MCF 10A (cell line): ENCODE measurements at regions not wholly inside any gene's neighbourhood (a gene's known extent, or its start where the extent isn't known, plus 50 kb on each side); places are given as distances from the start of the nearest gene placed in this dataset.

Source experiments
- BruUV-seq: library from RNA; stranded (reverse); fragments of 400-500 nt; replicated peaks from 2 replicates; lab custom pipeline; 2021; lab: Mats Ljungman, UMichigan
- CTCF ChIA-PET: fragments of 300-600 bp; sonication (Branson Sonifier 250); formaldehyde crosslinking; extraction: SDS; loops from one replicate; lab custom pipeline; 2021; ENCODE audit warnings: antibody characterized with exemption, inconsistent platforms; lab: Yijun Ruan, JAX
- POLR2A ChIA-PET: fragments of 300-600, 350-650 bp; sonication (Branson Sonifier 250); formaldehyde crosslinking; extraction: SDS; loops from one replicate; lab custom pipeline; 2020; ENCODE audit warnings: antibody characterized with exemption, inconsistent platforms; lab: Yijun Ruan, JAX
- DNase-seq: peaks from one replicate; pipeline ENCODE4 v3.0.0-alpha.2; 2018; ENCODE audit not compliant: unreplicated experiment
- H3K27ac Mint-ChIP-seq: one replicate; pipeline ENCODE4 v1.8.0; 2022; ENCODE audit warnings: mild to moderate bottlenecking, low read depth, mixed read lengths; ENCODE audit not compliant: unreplicated experiment
- H3K27me3 Mint-ChIP-seq: one replicate; pipeline ENCODE4 v1.8.0; 2022; ENCODE audit warnings: mixed read lengths; ENCODE audit not compliant: insufficient read depth, unreplicated experiment
- H3K36me3 Mint-ChIP-seq: one replicate; pipeline ENCODE4 v1.8.0; 2022; ENCODE audit warnings: mild to moderate bottlenecking, moderate library complexity, mixed read lengths; ENCODE audit not compliant: insufficient read depth, unreplicated experiment
- H3K4me1 Mint-ChIP-seq: one replicate; pipeline ENCODE4 v1.8.0; 2022; ENCODE audit warnings: mixed read lengths; ENCODE audit not compliant: insufficient read depth, unreplicated experiment
- H3K4me3 Mint-ChIP-seq: one replicate; pipeline ENCODE4 v1.8.0; 2022; ENCODE audit warnings: mild to moderate bottlenecking, moderate library complexity, mixed read lengths; ENCODE audit not compliant: unreplicated experiment
- H3K9me3 Mint-ChIP-seq: one replicate; pipeline ENCODE4 v1.8.0; 2022; ENCODE audit warnings: mixed read lengths; ENCODE audit not compliant: unreplicated experiment
- intact Hi-C: fragments of 100-400 bp; cut with micrococcal nuclease; formaldehyde crosslinking; loops from 2 replicates; pipeline ENCODE4 v1.14.1; 2022
- TF ChIP-seq, protein P1 (sequence below): fragments of 200-600 bp; IDR thresholded peaks from one replicate; pipeline ENCODE4 v1.8.0; 2022; ENCODE audit warnings: antibody characterized with exemption, mild to moderate bottlenecking; ENCODE audit not compliant: unreplicated experiment

DNA sequence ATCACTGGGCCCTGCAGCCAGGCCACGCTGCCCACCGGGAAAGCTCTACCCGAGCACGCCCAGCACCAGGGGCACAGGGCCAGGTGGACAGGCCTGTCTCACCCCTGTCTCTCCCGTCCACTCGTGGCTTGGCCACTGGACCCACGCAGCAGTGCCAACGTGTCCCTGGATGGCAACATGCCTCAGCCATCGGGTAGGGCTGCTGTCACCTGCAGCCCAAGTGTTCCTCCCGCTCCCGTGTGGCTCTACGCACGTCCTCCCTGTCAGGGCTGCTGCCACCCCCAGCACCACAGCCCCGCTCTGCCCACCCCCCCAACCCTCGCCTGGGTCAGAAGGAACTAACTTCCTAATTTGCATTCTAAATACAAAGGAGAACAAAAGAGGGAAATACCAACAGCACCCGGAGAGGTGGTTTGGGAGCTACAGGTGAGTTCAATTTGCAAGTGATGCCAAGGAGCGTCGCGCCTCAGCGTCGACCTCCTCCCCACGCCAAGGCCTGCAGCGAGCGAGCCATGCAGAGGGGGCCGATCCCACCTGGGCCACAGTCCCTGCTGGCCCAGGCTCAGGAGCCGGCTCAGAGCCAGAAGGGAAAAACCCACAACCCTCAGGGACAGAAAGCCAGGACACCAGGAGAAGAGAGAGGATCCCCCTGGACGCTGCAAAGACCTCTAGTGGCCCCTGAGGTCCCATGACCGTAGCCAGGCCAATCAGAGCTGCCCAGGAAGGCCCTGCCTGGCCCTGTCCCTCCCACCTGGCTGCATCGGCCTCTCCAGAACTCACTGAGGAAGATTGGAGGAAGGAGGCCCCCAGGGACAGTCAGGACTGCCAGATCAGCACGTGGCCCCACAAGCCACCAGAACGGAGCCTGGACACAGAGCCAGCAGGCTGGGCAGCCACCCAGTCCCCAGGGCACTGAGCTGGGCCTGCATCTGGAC is 128.4 kb upstream of the SPACA7 start:
- no peak for DNase-seq
- CTCF ChIA-PET = interaction anchor here (0.7 kb wide), 1 partner anchor 187 kb away, joined by 3 read pairs; no protein-coding TSS in a partner anchor
- no TSS peak for BruUV-seq
- H3K27me3 Mint-ChIP-seq = no peaks in the 10 kb centered on the region
- POLR2A ChIA-PET = no interaction called here
- H3K36me3 Mint-ChIP-seq = no peaks in the 10 kb centered on the region
- H3K4me1 Mint-ChIP-seq = no peaks in the 10 kb centered on the region
- intact Hi-C loops = no loop called here
- peaks cover 7% of the 10 kb centered on the region for H3K9me3 Mint-ChIP-seq
- no peak overlapping the region for H3K27ac Mint-ChIP-seq
- TF ChIP-seq, protein P1, sequence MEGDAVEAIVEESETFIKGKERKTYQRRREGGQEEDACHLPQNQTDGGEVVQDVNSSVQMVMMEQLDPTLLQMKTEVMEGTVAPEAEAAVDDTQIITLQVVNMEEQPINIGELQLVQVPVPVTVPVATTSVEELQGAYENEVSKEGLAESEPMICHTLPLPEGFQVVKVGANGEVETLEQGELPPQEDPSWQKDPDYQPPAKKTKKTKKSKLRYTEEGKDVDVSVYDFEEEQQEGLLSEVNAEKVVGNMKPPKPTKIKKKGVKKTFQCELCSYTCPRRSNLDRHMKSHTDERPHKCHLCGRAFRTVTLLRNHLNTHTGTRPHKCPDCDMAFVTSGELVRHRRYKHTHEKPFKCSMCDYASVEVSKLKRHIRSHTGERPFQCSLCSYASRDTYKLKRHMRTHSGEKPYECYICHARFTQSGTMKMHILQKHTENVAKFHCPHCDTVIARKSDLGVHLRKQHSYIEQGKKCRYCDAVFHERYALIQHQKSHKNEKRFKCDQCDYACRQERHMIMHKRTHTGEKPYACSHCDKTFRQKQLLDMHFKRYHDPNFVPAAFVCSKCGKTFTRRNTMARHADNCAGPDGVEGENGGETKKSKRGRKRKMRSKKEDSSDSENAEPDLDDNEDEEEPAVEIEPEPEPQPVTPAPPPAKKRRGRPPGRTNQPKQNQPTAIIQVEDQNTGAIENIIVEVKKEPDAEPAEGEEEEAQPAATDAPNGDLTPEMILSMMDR = no peak
- no peak overlapping the region for H3K4me3 Mint-ChIP-seq

GRCh38 chr13:112248406-112248760 is 127.8 kb upstream of the SPACA7 start:
- Mint-ChIP-seq H3K4me3 (no peak overlapping the region), H3K9me3 (peaks cover 8% of the 10 kb centered on the region), H3K27me3 (no peaks in the 10 kb centered on the region), H3K27ac (no peak overlapping the region), H3K36me3 (no peaks in the 10 kb centered on the region), H3K4me1 (no peaks in the 10 kb centered on the region)
- no peak for DNase-seq
- intact Hi-C loops = no loop called here
- BruUV-seq = no TSS peak
- CTCF ChIA-PET = no interaction called here
- POLR2A ChIA-PET = no interaction called here
- TF ChIP-seq, protein P1 = no peak

GRCh38 chr13:112248862-112249592 is 127.1 kb upstream of the SPACA7 start:
- no peak overlapping the region for H3K4me3 Mint-ChIP-seq
- intact Hi-C loops = no loop called here
- H3K9me3 Mint-ChIP-seq = peaks cover 14% of the 10 kb centered on the region
- TF ChIP-seq, protein P1 = no peak
- no peak for DNase-seq
- ChIA-PET CTCF (interaction anchor here (0.6 kb wide), 1 partner anchor 1319 kb away, joined by 3 read pairs; no protein-coding TSS in a partner anchor), POLR2A (no interaction called here)
- H3K36me3 Mint-ChIP-seq = no peaks in the 10 kb centered on the region
- no TSS peak for BruUV-seq
- no peak overlapping the region for H3K27ac Mint-ChIP-seq
- H3K4me1 Mint-ChIP-seq = no peaks in the 10 kb centered on the region
- H3K27me3 Mint-ChIP-seq = no peaks in the 10 kb centered on the region
